ENCODE measurements at regions not wholly inside any gene's neighbourhood (a gene's known extent, or its start where the extent isn't known, plus 50 kb on each side); places are given as distances from the start of the nearest gene placed in this dataset.
"Not testable (repeated sequence)": the region's sequence is repeated elsewhere in the genome, so short reads cannot be mapped to it uniquely, and the experiment has no call there.

- WGBS: 85% methylated on average over 11 of the region's 11 CpGs
- H3K27ac ChIP-seq (ENCODE audit: low read depth in 1 of 2, low read length in 1 of 2): not testable (repeated sequence)
Measured at GRCh38 chr13:74536649-74537048, 402.4 kb upstream of the KLF12 start.

GRCh38 chr13:74533226-74533625 lies 399.0 kb upstream of the KLF12 start:
- DNase-seq (ENCODE audit: low read depth in 6 of 9, low spot score in 9 of 9): no peak

More at GRCh38 chr13:74536649-74537048, 402.4 kb upstream of the KLF12 start:
- H3K4me1 ChIP-seq (ENCODE audit: control insufficient read depth in 2 of 2, insufficient read depth in 2 of 2, low read length in 2 of 2); H3K27me3 ChIP-seq (ENCODE audit: control insufficient read depth in 2 of 2, insufficient read depth in 1 of 2, low read length in 1 of 2); H3K9me3 ChIP-seq (ENCODE audit: control insufficient read depth in 2 of 2, insufficient read depth in 1 of 2, low read length in 1 of 2); H3K36me3 ChIP-seq (ENCODE audit: control insufficient read depth in 2 of 2, insufficient read depth in 2 of 2, low read length in 1 of 2); DNase-seq (ENCODE audit: low read depth in 6 of 9, low spot score in 9 of 9); H3K4me3 ChIP-seq (ENCODE audit: low read length in 2 of 2): not testable (repeated sequence)

GRCh38 chr13:74530011-74530410 lies 395.8 kb upstream of the KLF12 start:
- WGBS: 84% methylated on average over 1 of the region's 1 CpG
- no peaks in the 10 kb centered on the region for H3K9me3 ChIP-seq (ENCODE audit: control insufficient read depth in 2 of 2, insufficient read depth in 1 of 2, low read length in 1 of 2)
- no peak for DNase-seq (ENCODE audit: low read depth in 6 of 9, low spot score in 9 of 9)

More at GRCh38 chr13:74533226-74533625, 399.0 kb upstream of the KLF12 start:
- Histone ChIP-seq H3K4me3 (ENCODE audit: low read length in 2 of 2) (no peak overlapping the region), H3K27ac (ENCODE audit: low read depth in 1 of 2, low read length in 1 of 2) (no peak overlapping the region), H3K27me3 (ENCODE audit: control insufficient read depth in 2 of 2, insufficient read depth in 1 of 2, low read length in 1 of 2) (no peaks in the 10 kb centered on the region), H3K9me3 (ENCODE audit: control insufficient read depth in 2 of 2, insufficient read depth in 1 of 2, low read length in 1 of 2) (no peaks in the 10 kb centered on the region), H3K36me3 (ENCODE audit: control insufficient read depth in 2 of 2, insufficient read depth in 2 of 2, low read length in 1 of 2) (no peaks in the 10 kb centered on the region), H3K4me1 (ENCODE audit: control insufficient read depth in 2 of 2, insufficient read depth in 2 of 2, low read length in 2 of 2) (no peaks in the 10 kb centered on the region)
- 92% methylated on average over 2 of the region's 2 CpGs for WGBS

GRCh38 chr13:74528734-74529513 lies 394.7 kb upstream of the KLF12 start:
- H3K9me3 ChIP-seq (ENCODE audit: control insufficient read depth in 2 of 2, insufficient read depth in 1 of 2, low read length in 1 of 2): no peaks in the 10 kb centered on the region
- no peaks in the 10 kb centered on the region for H3K27me3 ChIP-seq (ENCODE audit: control insufficient read depth in 2 of 2, insufficient read depth in 1 of 2, low read length in 1 of 2)
- no peak overlapping the region for H3K27ac ChIP-seq (ENCODE audit: low read depth in 1 of 2, low read length in 1 of 2)
- H3K4me3 ChIP-seq (ENCODE audit: low read length in 2 of 2): no peak overlapping the region
- WGBS: 90% methylated on average over 4 of the region's 4 CpGs
- H3K4me1 ChIP-seq (ENCODE audit: control insufficient read depth in 2 of 2, insufficient read depth in 2 of 2, low read length in 2 of 2): no peaks in the 10 kb centered on the region
- H3K36me3 ChIP-seq (ENCODE audit: control insufficient read depth in 2 of 2, insufficient read depth in 2 of 2, low read length in 1 of 2): no peaks in the 10 kb centered on the region
- no peak for DNase-seq (ENCODE audit: low read depth in 6 of 9, low spot score in 9 of 9)

More at GRCh38 chr13:74530011-74530410, 395.8 kb upstream of the KLF12 start:
- H3K4me3 ChIP-seq (ENCODE audit: low read length in 2 of 2): no peak overlapping the region
- no peaks in the 10 kb centered on the region for H3K27me3 ChIP-seq (ENCODE audit: control insufficient read depth in 2 of 2, insufficient read depth in 1 of 2, low read length in 1 of 2)
- no peak overlapping the region for H3K27ac ChIP-seq (ENCODE audit: low read depth in 1 of 2, low read length in 1 of 2)
- H3K4me1 ChIP-seq (ENCODE audit: control insufficient read depth in 2 of 2, insufficient read depth in 2 of 2, low read length in 2 of 2): no peaks in the 10 kb centered on the region
- no peaks in the 10 kb centered on the region for H3K36me3 ChIP-seq (ENCODE audit: control insufficient read depth in 2 of 2, insufficient read depth in 2 of 2, low read length in 1 of 2)

GRCh38 chr13:74523057-74523456 lies 388.9 kb upstream of the KLF12 start:
- DNase-seq (ENCODE audit: low read depth in 6 of 9, low spot score in 9 of 9): no peak
- Histone ChIP-seq H3K27ac (ENCODE audit: low read depth in 1 of 2, low read length in 1 of 2) (no peak overlapping the region), H3K9me3 (ENCODE audit: control insufficient read depth in 2 of 2, insufficient read depth in 1 of 2, low read length in 1 of 2) (no peaks in the 10 kb centered on the region), H3K4me3 (ENCODE audit: low read length in 2 of 2) (no peak overlapping the region), H3K27me3 (ENCODE audit: control insufficient read depth in 2 of 2, insufficient read depth in 1 of 2, low read length in 1 of 2) (no peaks in the 10 kb centered on the region), H3K4me1 (ENCODE audit: control insufficient read depth in 2 of 2, insufficient read depth in 2 of 2, low read length in 2 of 2) (no peaks in the 10 kb centered on the region), H3K36me3 (ENCODE audit: control insufficient read depth in 2 of 2, insufficient read depth in 2 of 2, low read length in 1 of 2) (no peaks in the 10 kb centered on the region)
- WGBS: 38% methylated on average over 2 of the region's 2 CpGs

GRCh38 chr13:74511523-74511922 lies 377.3 kb upstream of the KLF12 start:
- H3K4me3 ChIP-seq (ENCODE audit: low read length in 2 of 2): no peak overlapping the region
- no peaks in the 10 kb centered on the region for H3K27me3 ChIP-seq (ENCODE audit: control insufficient read depth in 2 of 2, insufficient read depth in 1 of 2, low read length in 1 of 2)
- no peaks in the 10 kb centered on the region for H3K9me3 ChIP-seq (ENCODE audit: control insufficient read depth in 2 of 2, insufficient read depth in 1 of 2, low read length in 1 of 2)
- no peaks in the 10 kb centered on the region for H3K36me3 ChIP-seq (ENCODE audit: control insufficient read depth in 2 of 2, insufficient read depth in 2 of 2, low read length in 1 of 2)
- no peak for DNase-seq (ENCODE audit: low read depth in 6 of 9, low spot score in 9 of 9)
- H3K27ac ChIP-seq (ENCODE audit: low read depth in 1 of 2, low read length in 1 of 2): no peak overlapping the region
- 80% methylated on average over 3 of the region's 3 CpGs for WGBS
- H3K4me1 ChIP-seq (ENCODE audit: control insufficient read depth in 2 of 2, insufficient read depth in 2 of 2, low read length in 2 of 2): no peaks in the 10 kb centered on the region

GRCh38 chr13:74487091-74487722 lies 353.0 kb upstream of the KLF12 start:
- H3K9me3 ChIP-seq (ENCODE audit: control insufficient read depth in 2 of 2, insufficient read depth in 1 of 2, low read length in 1 of 2): no peaks in the 10 kb centered on the region
- 72% methylated on average over 3 of the region's 3 CpGs for WGBS
- no peak for DNase-seq (ENCODE audit: low read depth in 6 of 9, low spot score in 9 of 9)

GRCh38 chr13:74485757-74486156 lies 351.6 kb upstream of the KLF12 start:
- 57% methylated on average over 1 of the region's 1 CpG for WGBS
- DNase-seq (ENCODE audit: low read depth in 6 of 9, low spot score in 9 of 9): no peak
- Histone ChIP-seq H3K9me3 (ENCODE audit: control insufficient read depth in 2 of 2, insufficient read depth in 1 of 2, low read length in 1 of 2) (no peaks in the 10 kb centered on the region), H3K27ac (ENCODE audit: low read depth in 1 of 2, low read length in 1 of 2) (no peak overlapping the region), H3K36me3 (ENCODE audit: control insufficient read depth in 2 of 2, insufficient read depth in 2 of 2, low read length in 1 of 2) (no peaks in the 10 kb centered on the region), H3K4me1 (ENCODE audit: control insufficient read depth in 2 of 2, insufficient read depth in 2 of 2, low read length in 2 of 2) (no peaks in the 10 kb centered on the region), H3K4me3 (ENCODE audit: low read length in 2 of 2) (no peak overlapping the region), H3K27me3 (ENCODE audit: control insufficient read depth in 2 of 2, insufficient read depth in 1 of 2, low read length in 1 of 2) (no peaks in the 10 kb centered on the region)

More at GRCh38 chr13:74487091-74487722, 353.0 kb upstream of the KLF12 start:
- Histone ChIP-seq H3K36me3 (ENCODE audit: control insufficient read depth in 2 of 2, insufficient read depth in 2 of 2, low read length in 1 of 2) (no peaks in the 10 kb centered on the region), H3K27me3 (ENCODE audit: control insufficient read depth in 2 of 2, insufficient read depth in 1 of 2, low read length in 1 of 2) (no peaks in the 10 kb centered on the region), H3K4me1 (ENCODE audit: control insufficient read depth in 2 of 2, insufficient read depth in 2 of 2, low read length in 2 of 2) (no peaks in the 10 kb centered on the region), H3K27ac (ENCODE audit: low read depth in 1 of 2, low read length in 1 of 2) (no peak overlapping the region), H3K4me3 (ENCODE audit: low read length in 2 of 2) (no peak overlapping the region)

GRCh38 chr13:74479124-74479523 lies 344.9 kb upstream of the KLF12 start:
- Histone ChIP-seq H3K4me3 (ENCODE audit: low read length in 2 of 2) (no peak overlapping the region), H3K27ac (ENCODE audit: low read depth in 1 of 2, low read length in 1 of 2) (no peak overlapping the region), H3K27me3 (ENCODE audit: control insufficient read depth in 2 of 2, insufficient read depth in 1 of 2, low read length in 1 of 2) (no peaks in the 10 kb centered on the region), H3K4me1 (ENCODE audit: control insufficient read depth in 2 of 2, insufficient read depth in 2 of 2, low read length in 2 of 2) (no peaks in the 10 kb centered on the region), H3K9me3 (ENCODE audit: control insufficient read depth in 2 of 2, insufficient read depth in 1 of 2, low read length in 1 of 2) (no peaks in the 10 kb centered on the region), H3K36me3 (ENCODE audit: control insufficient read depth in 2 of 2, insufficient read depth in 2 of 2, low read length in 1 of 2) (no peaks in the 10 kb centered on the region)
- 72% methylated on average over 2 of the region's 2 CpGs for WGBS
- no peak for DNase-seq (ENCODE audit: low read depth in 6 of 9, low spot score in 9 of 9)

Measured in thymus (tissue), 11 donors.